Thoracic aorta (tissue), 2 donors: ENCODE measurements at regions not wholly inside any gene's neighbourhood (a gene's known extent, or its start where the extent isn't known, plus 50 kb on each side); places are given as distances from the start of the nearest gene placed in this dataset.

Source experiments
- ATAC-seq: fragments of 150-250 bp; one replicate; pipeline ENCODE4 v1.8.0; 2017; ENCODE audit warnings: low read depth; ENCODE audit not compliant: insufficient number of reproducible peaks, low FRiP score
- DNase-seq: peaks from one replicate; pipeline ENCODE4 v3.0.0-alpha.2; 2020; ENCODE audit warnings: low spot score
- H3K27ac ChIP-seq, 2 donors: fragments of 200-600 bp; sonication (generic); 1 replicate in 1 of 2; 2 replicates in 1 of 2; pipeline ENCODE4 v1.5.1; 2016; ENCODE audit warnings: mild to moderate bottlenecking in 2 of 2, moderate library complexity in 2 of 2
- H3K27me3 ChIP-seq: fragments of 200-600 bp; sonication (generic); replicated peaks from 2 replicates; pipeline ENCODE4 v1.6.0; 2016; ENCODE audit warnings: mild to moderate bottlenecking; ENCODE audit not compliant: insufficient read depth
- H3K36me3 ChIP-seq: fragments of 200-600 bp; sonication (generic); one replicate; pipeline ENCODE4 v1.5.1; 2016
- H3K4me1 ChIP-seq, 2 donors: fragments of 200-600 bp; sonication (generic); 1 replicate in 1 of 2; 2 replicates in 1 of 2; pipeline versions ENCODE4 v1.5.1 to v1.6.0; 2016; ENCODE audit warnings: low read depth in 2 of 2, mild to moderate bottlenecking in 1 of 2; ENCODE audit not compliant: control insufficient read depth in 1 of 2
- H3K4me3 ChIP-seq: fragments of 200-600 bp; sonication (generic); 2 replicates; pipeline ENCODE4 v1.5.1; 2016; ENCODE audit warnings: mild to moderate bottlenecking
- H3K9me3 ChIP-seq: fragments of 200-600 bp; sonication (generic); 2 replicates; pipeline ENCODE4 v1.5.1; 2016
- CTCF ChIP-seq: fragments of 200-600 bp; sonication (generic); IDR thresholded peaks from one replicate; pipeline ENCODE4 v1.5.1; 2019; ENCODE audit warnings: antibody characterized with exemption

- no peak for TF ChIP-seq CTCF
- no peaks in the 10 kb centered on the region for H3K36me3 ChIP-seq
- no peak overlapping the region for H3K4me3 ChIP-seq
- H3K9me3 ChIP-seq = peaks cover 4% of the 10 kb centered on the region
- H3K27me3 ChIP-seq = no peaks in the 10 kb centered on the region
- H3K27ac ChIP-seq = no peak overlapping the region
- H3K4me1 ChIP-seq = no peaks in the 10 kb centered on the region
- ATAC-seq = no peak
- DNase-seq = no peak
Observed at GRCh38 chr6:157741321-157741947, 81.6 kb upstream of the SNX9 start.

GRCh38 chr6:157741948-157742556 is 81.0 kb upstream of the SNX9 start:
- Histone ChIP-seq H3K4me3 (no peak overlapping the region), H3K9me3 (peaks cover 4% of the 10 kb centered on the region), H3K36me3 (no peaks in the 10 kb centered on the region), H3K27me3 (no peaks in the 10 kb centered on the region), H3K4me1 (no peaks in the 10 kb centered on the region), H3K27ac (no peak overlapping the region)
- ATAC-seq = no peak
- no peak for DNase-seq
- no peak for TF ChIP-seq CTCF

GRCh38 chr6:157744102-157744601 is 78.9 kb upstream of the SNX9 start:
- no peak for TF ChIP-seq CTCF
- DNase-seq (no peak), ATAC-seq (no peak)
- H3K9me3 ChIP-seq = no peaks in the 10 kb centered on the region
- H3K36me3 ChIP-seq = no peaks in the 10 kb centered on the region
- no peak overlapping the region for H3K27ac ChIP-seq
- no peaks in the 10 kb centered on the region for H3K27me3 ChIP-seq
- no peak overlapping the region for H3K4me3 ChIP-seq
- no peaks in the 10 kb centered on the region for H3K4me1 ChIP-seq

- no peak for DNase-seq
- no peak overlapping the region for H3K4me3 ChIP-seq
- H3K9me3 ChIP-seq = no peaks in the 10 kb centered on the region
- no peak overlapping the region for H3K27ac ChIP-seq
- no peaks in the 10 kb centered on the region for H3K27me3 ChIP-seq
- no peaks in the 10 kb centered on the region for H3K36me3 ChIP-seq
- ATAC-seq = no peak
- TF ChIP-seq CTCF = no peak
- H3K4me1 ChIP-seq = no peaks in the 10 kb centered on the region
Observed at GRCh38 chr6:157746897-157747296, 76.1 kb upstream of the SNX9 start.

- no peaks in the 10 kb centered on the region for H3K36me3 ChIP-seq
- no peaks in the 10 kb centered on the region for H3K9me3 ChIP-seq
- no peak overlapping the region for H3K4me3 ChIP-seq
- no peaks in the 10 kb centered on the region for H3K4me1 ChIP-seq
- no peaks in the 10 kb centered on the region for H3K27me3 ChIP-seq
- ATAC-seq (no peak), DNase-seq (no peak)
- no peak for TF ChIP-seq CTCF
- H3K27ac ChIP-seq = no peak overlapping the region
Observed at GRCh38 chr6:157747370-157747769, 75.7 kb upstream of the SNX9 start.
